ENCODE measurements at regions not wholly inside any gene's neighbourhood (a gene's known extent, or its start where the extent isn't known, plus 50 kb on each side); places are given as distances from the start of the nearest gene placed in this dataset.

DNA sequence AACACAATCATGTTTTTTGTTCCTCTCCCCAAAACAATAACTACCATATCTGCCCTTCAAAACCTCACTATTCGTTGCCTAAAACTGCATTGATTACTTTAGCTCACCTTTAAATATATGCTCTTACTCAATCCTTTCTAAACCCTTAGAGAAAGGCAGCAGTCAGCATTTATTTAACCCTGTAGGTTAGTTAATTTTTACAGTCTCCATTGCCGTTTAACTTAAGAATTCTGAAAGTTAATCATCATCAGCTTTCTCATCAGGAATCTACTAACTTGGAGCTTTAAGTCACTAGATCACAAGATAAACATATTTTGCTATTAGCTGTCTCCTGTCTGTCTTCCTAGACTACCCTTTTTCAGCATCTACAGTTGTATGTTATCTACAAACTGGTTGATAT lies 991.9 kb downstream of the EPHA7 start:
- TF ChIP-seq GATA3 (IDR thresholded peaks at IDR 0.05; ENCODE audit: low read depth, low read length) (no peak), GATA2 (IDR thresholded peaks at IDR 0.05; ENCODE audit: low read depth, low read length) (no peak)
